ENCODE measurements at regions not wholly inside any gene's neighbourhood (a gene's known extent, or its start where the extent isn't known, plus 50 kb on each side); places are given as distances from the start of the nearest gene placed in this dataset.

DNA sequence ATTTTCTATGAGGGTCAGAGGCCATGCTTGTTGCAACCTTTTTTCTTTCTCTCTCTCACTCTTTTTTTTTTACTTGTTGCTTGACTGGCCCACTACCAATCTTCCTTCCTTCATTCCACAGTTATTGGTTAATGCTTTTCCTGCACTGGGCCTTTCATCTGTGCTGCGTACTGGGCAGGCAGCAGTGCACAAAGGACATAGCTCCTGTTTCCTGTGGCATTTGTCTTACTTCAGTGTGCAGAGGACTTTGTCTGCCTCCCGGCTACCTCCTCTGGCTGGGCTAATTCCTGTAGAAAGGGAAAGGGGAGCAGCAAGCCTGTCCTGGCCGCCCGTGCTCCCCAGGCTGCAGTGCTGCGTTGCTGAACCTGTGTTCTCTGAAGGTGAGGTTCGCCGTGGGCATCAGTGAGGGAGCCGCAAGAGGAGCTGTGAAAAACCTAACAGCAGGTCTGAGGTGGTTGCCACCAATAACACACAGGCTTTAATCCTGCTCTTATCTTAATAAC lies 93.7 kb upstream of the RGMA start:
- no peak for TF ChIP-seq CTCF (IDR thresholded peaks at IDR 0.05)
- no peak for TF ChIP-seq POLR2A (IDR thresholded peaks at IDR 0.05)
